ENCODE measurements at regions not wholly inside any gene's neighbourhood (a gene's known extent, or its start where the extent isn't known, plus 50 kb on each side); places are given as distances from the start of the nearest gene placed in this dataset.

DNA sequence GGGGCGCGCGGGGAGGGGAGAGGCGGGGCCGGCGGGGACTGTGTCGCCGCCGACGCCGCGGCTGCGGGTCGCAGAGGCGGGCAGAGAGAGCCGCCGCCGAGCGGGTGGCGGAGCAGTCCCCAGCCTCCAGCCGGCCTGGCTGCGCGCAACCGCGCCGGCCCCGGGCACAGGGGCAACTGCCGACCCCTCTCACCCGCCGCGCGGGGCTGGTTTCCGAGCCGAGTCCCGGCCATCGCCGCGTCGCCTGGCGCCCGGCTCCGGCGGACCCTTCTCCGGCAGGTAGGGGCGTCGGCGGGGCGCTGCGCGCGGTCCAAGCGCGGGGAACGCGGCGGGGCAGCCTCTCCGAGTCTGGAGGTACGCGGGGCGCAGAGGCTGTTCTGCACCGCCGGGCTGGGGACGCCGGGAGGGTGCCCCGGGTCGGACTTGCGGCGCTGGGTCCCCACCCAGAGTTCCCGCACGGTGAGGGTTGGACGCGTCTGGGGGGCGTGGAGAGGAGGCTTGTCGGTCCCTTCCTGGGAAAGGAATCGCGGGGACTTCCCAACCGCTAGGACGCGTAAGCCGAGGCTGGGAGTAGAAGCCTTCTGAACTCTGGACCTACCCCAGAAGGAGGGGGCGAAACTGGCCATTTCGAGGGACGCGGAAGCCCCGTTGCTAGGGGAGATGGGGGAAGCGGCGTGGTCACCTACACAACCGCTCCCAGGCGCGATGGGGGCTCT, 133.6 kb upstream of the MYO16 start:
- TF ChIP-seq, protein P1, sequence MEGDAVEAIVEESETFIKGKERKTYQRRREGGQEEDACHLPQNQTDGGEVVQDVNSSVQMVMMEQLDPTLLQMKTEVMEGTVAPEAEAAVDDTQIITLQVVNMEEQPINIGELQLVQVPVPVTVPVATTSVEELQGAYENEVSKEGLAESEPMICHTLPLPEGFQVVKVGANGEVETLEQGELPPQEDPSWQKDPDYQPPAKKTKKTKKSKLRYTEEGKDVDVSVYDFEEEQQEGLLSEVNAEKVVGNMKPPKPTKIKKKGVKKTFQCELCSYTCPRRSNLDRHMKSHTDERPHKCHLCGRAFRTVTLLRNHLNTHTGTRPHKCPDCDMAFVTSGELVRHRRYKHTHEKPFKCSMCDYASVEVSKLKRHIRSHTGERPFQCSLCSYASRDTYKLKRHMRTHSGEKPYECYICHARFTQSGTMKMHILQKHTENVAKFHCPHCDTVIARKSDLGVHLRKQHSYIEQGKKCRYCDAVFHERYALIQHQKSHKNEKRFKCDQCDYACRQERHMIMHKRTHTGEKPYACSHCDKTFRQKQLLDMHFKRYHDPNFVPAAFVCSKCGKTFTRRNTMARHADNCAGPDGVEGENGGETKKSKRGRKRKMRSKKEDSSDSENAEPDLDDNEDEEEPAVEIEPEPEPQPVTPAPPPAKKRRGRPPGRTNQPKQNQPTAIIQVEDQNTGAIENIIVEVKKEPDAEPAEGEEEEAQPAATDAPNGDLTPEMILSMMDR (IDR thresholded peaks at IDR 0.05; ENCODE audit: low read depth, low read length), result no peak
- TF ChIP-seq EZH2phosphoT487 (IDR thresholded peaks at IDR 0.05; ENCODE audit: low read depth), result no peak

All from OCI-LY3 (cell line).